Muscle of arm (tissue), 1 donor: ENCODE measurements at regions not wholly inside any gene's neighbourhood (a gene's known extent, or its start where the extent isn't known, plus 50 kb on each side); places are given as distances from the start of the nearest gene placed in this dataset.

Experiments used
- DNase-seq: peaks from one replicate; pipeline ENCODE4 v3.0.0-alpha.2; 2013

DNA sequence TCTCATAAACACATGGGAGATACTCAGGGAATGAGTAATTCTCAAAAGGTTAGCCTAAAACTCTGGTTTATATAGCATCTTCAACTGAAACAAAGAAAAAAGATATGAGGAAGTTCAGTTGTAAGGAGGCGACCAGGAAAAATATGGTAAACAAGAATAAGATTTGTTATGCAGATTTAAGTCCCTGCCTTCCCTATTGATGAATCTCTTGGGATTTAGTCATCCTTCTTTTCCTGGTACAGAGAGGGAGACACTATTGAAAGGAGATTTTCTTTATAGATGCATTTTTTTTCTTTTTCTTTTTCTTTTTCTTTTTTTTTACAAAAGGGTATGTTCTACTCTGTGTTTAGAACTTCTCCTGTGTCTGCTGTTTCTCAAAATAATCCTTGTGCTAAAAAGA, 557.5 kb downstream of the DNAJB9 start:
- DNase-seq, result no peak

- no peak for DNase-seq
These were observed 561.5 kb downstream of the DNAJB9 start for GRCh38 chr7:109131141-109131540.

- DNase-seq, result no peak
These were observed 567.2 kb downstream of the DNAJB9 start for GRCh38 chr7:109136893-109137292.

- DNase-seq, result no peak
These were observed 585.1 kb downstream of the DNAJB9 start for GRCh38 chr7:109154748-109155147.

DNA sequence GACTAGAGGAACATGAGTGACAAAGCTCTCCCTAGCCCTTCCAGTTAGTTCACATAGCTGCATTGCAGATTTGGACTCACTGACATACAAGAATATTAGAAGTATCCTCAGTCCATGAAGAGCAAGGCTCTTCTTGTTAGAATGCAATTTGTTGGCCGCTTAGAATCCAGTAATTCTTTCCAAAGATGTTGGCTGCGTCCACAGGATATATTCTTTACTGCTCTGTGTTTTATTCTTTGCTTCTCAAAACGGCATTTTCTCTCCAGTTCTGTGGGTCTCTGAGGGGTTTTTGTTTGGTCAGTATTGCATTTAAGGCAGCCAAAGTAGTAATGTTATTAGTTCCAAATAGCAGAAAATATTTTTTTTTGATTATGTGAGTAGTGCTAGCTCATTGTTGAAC, 588.6 kb downstream of the DNAJB9 start:
- peak; percentile 84 for DNase-seq

DNA sequence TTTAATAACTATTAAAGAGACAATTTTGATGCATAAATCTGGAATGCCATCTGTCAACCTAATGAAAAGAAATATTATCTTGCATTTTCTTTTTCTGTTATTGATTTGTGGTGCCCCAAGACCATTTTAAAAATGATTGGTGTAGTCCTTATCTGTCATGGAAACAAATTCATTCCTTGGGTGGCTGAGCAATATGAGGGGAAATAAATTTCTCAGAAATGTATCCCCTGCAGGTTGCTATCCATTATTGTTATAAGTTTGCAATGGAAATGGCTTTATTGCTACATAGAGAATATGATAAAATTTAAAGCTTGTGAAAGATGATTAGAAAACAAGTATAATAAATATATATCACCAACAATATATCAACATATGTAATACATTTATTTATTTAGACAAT, 607.0 kb downstream of the DNAJB9 start:
- no peak for DNase-seq

DNA sequence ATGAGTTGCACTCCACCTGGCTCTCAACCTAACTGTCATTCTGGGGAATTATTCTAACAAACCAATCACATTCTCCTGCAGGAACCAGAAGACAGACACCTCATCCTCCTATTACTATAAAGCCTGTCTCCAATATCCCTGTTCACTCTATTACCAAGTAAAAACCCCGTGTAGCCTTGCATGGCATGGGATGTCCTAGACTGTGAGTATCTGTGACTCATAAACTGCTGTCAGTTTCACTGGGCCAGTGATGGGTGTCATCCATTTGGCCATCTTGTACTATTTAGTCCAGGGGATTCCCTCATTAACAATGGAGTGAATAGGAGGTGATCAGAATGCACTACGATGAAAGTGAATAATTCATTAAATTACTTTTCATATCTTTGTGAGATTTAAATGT, 608.7 kb downstream of the DNAJB9 start:
- no peak for DNase-seq

DNA sequence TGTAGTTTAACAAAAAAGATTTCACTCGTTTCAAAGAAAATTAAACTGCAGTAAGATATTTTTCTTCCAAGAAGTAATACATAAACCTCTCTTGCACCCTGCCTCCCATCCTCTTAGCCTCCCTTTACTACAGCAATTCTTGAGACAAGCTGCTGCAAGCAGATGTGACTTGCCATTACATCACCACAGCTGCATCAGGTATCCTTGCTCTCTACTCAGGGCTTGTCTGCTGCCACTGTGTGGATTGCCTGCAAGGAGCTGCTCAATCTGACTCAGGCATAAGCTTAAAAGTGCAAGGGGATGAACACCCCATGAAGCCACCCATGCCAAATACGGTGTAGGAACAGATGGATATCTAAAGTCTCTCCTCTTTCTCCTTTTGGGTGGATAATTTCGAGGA, 609.9 kb downstream of the DNAJB9 start:
- no peak for DNase-seq

GRCh38 chr7:109190766-109191398, 621.2 kb downstream of the DNAJB9 start:
- DNase-seq, result no peak

DNA sequence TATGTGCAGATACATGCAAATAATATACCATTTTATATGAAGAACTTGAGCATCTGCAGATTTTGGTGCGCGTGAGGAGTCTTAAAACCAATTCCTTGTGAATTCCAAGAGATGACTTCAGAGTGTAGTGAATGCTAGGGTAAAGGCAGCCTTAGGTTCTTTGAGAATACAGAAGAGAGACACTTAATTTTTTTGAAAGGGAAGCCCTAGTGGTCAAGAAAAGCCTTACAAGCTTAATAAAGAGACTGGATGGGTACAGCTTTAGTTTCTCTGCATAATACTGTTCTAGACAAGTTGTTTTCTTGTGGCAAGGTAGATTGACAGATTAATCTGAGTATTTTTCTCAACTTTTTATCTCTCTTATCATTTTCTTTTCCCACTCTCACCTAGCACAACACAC, 636.5 kb downstream of the DNAJB9 start:
- no peak for DNase-seq

DNA sequence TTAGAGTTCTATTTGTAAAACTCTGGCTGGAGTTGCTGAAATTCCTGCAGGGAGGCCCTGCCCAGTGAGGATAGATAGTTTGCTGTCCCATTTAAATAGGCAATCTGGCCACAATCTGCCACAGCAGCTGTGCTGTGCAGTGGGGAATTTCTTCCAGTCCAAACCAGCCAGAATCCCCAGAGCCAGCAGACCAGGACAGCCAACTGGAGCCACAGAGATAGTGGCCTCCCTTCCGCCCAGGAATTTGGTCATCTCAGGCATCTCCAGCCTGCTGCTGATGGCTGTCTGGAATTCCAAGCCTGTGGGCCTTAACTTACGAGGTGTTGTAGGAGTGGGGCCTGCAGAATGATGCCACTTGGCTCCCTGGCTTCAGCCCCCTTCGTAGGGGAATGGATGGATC, 643.4 kb downstream of the DNAJB9 start:
- no peak for DNase-seq

DNA sequence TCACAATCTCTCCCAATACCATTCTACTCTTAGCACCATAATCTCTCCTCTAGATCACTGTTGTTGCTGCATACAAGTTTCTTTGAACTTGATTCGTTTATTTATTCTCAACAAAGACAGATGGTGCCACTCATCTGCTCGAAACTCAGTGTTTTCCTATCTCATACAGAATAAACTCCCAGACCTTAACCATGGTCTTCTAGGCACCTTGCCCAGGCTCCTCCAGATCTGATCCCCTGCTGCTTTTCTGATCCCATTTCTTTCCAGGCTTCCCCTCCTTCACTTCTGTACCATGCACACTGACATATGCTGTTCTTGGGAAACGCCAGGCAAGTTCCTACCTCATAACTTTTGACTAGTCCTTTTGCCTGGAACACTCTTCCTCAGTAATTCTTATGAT, 645.7 kb downstream of the DNAJB9 start:
- no peak for DNase-seq

DNA sequence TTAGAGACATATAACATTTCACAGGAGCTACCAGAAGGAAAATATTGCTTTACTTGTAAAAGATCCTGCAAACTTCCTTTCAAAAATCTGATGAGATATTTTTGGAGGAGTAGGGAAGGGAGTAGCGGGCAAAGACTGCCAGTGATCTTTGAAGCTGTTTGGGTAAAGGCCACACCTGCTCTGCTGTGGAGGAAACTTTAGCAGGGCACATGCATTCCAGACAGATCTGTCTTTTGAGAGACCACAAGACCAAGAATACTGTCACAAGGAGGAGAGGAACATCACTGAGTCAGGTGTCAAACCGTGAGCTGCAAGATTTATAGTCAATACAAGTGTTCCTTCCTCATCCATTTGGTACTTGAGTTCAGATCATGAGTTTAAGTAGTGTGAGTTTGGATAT, 654.4 kb downstream of the DNAJB9 start:
- no peak for DNase-seq

DNA sequence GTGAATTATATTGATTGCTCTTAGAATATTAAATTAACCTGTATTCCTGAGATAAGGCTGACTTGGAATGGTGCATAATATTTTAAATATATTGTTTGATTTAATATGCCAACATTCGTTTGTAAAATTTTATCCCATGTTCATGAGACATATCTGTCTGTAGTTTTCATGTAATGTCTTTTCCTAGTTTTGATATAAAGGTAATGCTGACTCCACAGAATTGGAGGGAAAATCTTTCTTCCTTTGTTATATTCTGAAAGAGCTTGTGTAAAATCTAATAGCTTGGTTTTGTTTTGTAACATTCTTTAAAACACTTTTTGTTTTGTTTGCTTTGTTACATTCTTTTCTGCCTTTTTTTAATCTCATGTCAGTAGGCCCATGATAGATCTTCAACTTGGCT, 657.0 kb downstream of the DNAJB9 start:
- no peak for DNase-seq

GRCh38 chr7:109235316-109235715, 665.6 kb downstream of the DNAJB9 start:
- DNase-seq, result no peak

- DNase-seq, result no peak
These were observed 676.8 kb downstream of the DNAJB9 start for GRCh38 chr7:109246330-109247077.

DNA sequence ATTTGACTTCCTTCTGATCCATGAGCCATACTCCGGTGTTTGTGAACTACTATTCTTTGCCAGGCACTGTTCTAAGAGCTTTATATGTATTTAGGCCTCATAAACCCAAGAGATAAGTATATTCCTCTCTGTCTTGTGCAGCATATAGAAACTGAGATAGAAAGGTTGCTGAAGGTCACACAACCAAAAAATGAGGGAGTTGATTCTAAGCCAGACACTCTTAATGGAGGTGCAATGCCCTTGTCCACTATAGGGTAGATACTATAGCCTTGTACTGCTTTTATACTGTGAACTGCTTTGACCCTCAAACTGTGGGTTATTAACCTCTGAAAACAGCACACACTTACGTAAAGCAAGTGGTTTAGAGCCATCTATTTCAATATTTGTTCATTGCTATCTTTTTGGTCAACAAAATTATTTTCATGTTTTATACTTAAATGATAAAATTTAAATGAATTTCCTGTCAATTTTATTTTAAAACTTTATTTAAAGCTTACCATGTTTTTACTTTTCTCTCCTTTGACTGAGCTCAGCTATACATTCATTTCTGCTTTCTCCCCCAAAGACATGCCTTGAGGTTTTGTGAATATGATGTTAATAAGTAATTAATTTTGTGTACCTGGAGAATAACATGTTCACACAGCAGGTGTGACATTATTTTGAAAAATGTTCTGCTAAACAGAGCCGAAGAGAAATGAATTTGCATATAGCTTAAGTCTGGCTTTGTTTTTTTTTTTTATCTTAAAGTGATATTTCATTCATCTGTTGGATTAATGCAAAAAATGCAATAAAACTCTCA, 687.3 kb downstream of the DNAJB9 start:
- no peak for DNase-seq

- no peak for DNase-seq
These were observed 689.5 kb downstream of the DNAJB9 start for GRCh38 chr7:109259151-109259550.

GRCh38 chr7:109261781-109262180, 692.1 kb downstream of the DNAJB9 start:
- DNase-seq, result no peak

GRCh38 chr7:109266610-109267009, 696.9 kb downstream of the DNAJB9 start:
- no peak for DNase-seq

- DNase-seq, result no peak
These were observed 706.7 kb downstream of the DNAJB9 start for GRCh38 chr7:109276348-109276747.

DNA sequence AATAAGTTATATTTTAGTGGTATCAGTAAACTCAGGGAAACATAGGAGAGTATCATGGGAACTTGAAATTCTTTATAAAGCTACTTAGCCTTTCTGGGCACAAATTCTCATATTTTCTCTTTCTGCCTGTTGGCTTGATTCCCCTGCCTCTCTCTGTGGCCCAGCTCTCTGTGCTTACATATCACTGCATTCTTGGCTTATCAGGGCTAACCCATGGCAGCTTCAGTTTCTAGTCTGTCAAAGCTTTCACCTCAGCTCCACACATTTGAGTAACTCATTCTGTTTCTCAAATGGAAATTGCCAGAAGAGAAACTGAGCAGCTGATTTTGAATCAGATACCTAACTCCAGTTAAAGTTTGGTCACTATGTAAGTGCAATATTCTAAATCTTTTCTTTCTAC, 713.1 kb downstream of the DNAJB9 start:
- DNase-seq, result no peak

DNA sequence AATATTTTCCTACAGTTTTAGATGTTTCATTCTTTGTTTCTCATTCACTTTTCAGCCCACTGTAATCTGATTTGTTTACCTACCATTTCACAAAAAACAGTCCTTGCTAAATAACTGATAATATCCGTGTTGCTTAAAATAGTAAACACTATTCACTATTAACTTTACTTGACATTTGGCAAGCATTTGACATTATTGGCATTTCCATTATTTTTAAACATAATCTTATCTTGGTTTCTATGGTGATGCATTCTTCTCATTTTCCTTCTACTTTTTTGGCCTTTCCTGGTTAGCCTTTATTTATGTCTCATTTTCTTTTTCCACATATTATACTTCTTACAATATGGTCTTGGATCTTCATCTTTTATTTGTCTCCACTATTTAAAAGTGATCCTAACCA, 715.3 kb downstream of the DNAJB9 start:
- peak; percentile 3 for DNase-seq
